Esophagus squamous epithelium (tissue), 4 donors: ENCODE measurements at regions not wholly inside any gene's neighbourhood (a gene's known extent, or its start where the extent isn't known, plus 50 kb on each side); places are given as distances from the start of the nearest gene placed in this dataset.

Experiments used
- POLR2A ChIP-seq, 4 donors: fragments of 450-650 bp; IDR thresholded peaks; one replicate each; pipeline ENCODE4 v1.6.1; 2017; ENCODE audit warnings: antibody characterized with exemption in 4 of 4, mild to moderate bottlenecking in 4 of 4, moderate library complexity in 3 of 4
- TF ChIP-seq, protein P1 (sequence below), 6 experiments: fragments of 450-650 bp in 4 of 6; fragments of 200-600 bp in 2 of 6; sonication (generic) in 2 of 6; IDR thresholded peaks; one replicate each; pipeline ENCODE4 v1.5.1; 2016 to 2019; ENCODE audit warnings: antibody characterized with exemption in 6 of 6, mild to moderate bottlenecking in 4 of 6, moderate library complexity in 4 of 6

- TF ChIP-seq, protein P1, sequence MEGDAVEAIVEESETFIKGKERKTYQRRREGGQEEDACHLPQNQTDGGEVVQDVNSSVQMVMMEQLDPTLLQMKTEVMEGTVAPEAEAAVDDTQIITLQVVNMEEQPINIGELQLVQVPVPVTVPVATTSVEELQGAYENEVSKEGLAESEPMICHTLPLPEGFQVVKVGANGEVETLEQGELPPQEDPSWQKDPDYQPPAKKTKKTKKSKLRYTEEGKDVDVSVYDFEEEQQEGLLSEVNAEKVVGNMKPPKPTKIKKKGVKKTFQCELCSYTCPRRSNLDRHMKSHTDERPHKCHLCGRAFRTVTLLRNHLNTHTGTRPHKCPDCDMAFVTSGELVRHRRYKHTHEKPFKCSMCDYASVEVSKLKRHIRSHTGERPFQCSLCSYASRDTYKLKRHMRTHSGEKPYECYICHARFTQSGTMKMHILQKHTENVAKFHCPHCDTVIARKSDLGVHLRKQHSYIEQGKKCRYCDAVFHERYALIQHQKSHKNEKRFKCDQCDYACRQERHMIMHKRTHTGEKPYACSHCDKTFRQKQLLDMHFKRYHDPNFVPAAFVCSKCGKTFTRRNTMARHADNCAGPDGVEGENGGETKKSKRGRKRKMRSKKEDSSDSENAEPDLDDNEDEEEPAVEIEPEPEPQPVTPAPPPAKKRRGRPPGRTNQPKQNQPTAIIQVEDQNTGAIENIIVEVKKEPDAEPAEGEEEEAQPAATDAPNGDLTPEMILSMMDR (IDR thresholded peaks at IDR 0.05), result no peak
- no peak for TF ChIP-seq POLR2A (IDR thresholded peaks at IDR 0.05)
Measured at GRCh38 chr9:75551861-75552260, 338.6 kb upstream of the PCSK5 start.
